A549 (cell line): ENCODE measurements at regions not wholly inside any gene's neighbourhood (a gene's known extent, or its start where the extent isn't known, plus 50 kb on each side); places are given as distances from the start of the nearest gene placed in this dataset.

ENCODE experiments used
- EP300 ChIP-seq, 2 experiments: fragments of >200 bp; sonication (Bioruptor Twin); formaldehyde crosslinking; IDR thresholded peaks; 2 replicates in 1 of 2; 3 replicates in 1 of 2; pipeline ENCODE4 v1.6.1; 2016 to 2017
- HOXA7 ChIP-seq: fragments of 250-450 bp; sonication (Bioruptor Pico); IDR thresholded peaks from 2 replicates; pipeline ENCODE4 v1.5.0; 2020; ENCODE audit warnings: mild to moderate bottlenecking, moderate library complexity
- POLR2A ChIP-seq: IDR thresholded peaks from 2 replicates; pipeline ENCODE4 v1.6.1; 2012; ENCODE audit warnings: mild to moderate bottlenecking, low read length
- TF ChIP-seq, protein P1 (sequence below): fragments of >200 bp; sonication (Bioruptor Twin); formaldehyde crosslinking; IDR thresholded peaks from 3 replicates; pipeline ENCODE4 v1.6.1; 2016
- TF ChIP-seq, protein P2 (sequence below): fragments of >200 bp; sonication (Bioruptor Twin); formaldehyde crosslinking; IDR thresholded peaks from 3 replicates; pipeline ENCODE4 v1.5.1; 2016
- TF ChIP-seq, protein P3 (sequence below): IDR thresholded peaks from 2 replicates; pipeline ENCODE4 v1.6.1; 2012

DNA sequence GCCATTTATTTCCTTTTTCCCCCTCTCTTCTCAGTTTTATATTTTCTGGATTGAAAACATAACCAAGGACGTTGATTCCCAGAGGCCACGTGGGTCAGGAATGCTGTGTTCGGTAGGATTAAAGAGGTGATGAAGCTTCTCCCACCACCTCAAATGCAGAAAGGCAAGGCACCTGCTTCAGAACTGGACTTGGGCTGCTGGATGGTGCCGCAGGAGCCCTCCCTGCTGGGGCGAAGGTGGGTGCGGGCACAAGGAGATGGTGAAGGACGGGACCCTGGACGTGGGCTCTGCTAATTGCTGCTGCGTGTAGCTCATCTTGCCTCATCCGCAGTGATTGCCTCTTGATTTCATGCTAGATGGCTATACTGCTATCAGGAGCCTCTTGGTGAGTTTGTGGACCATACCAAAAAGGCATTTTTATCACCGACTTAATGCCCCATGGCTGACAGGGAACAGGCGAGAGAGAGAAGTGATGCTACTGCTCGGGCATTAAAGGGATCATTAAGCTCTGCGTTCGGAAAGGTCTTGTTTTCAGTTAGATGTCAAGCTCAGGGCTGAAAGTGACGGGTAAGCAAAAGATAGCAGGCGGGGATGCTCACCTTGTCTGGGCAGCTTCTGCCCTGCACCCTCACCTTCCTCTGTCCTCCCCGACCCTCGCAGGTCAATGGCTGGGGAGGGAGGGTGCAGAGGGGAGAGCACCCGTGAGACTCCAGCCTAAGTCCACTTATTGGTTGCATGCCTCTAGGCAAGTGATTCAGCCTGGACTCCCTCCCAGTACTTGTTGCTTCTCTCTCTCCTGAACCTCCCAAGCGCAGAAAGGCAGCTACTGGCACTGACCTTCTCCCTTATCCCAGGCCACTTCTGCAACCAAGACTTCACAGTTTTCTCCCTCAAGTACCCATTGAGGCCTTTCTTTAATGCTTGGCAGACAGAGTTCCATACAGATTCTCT, 71.6 kb upstream of the FSTL4 start:
- TF ChIP-seq POLR2A, result no peak
- no peak for TF ChIP-seq EP300 (IDR thresholded peaks at IDR 0.05)
- TF ChIP-seq, protein P1, sequence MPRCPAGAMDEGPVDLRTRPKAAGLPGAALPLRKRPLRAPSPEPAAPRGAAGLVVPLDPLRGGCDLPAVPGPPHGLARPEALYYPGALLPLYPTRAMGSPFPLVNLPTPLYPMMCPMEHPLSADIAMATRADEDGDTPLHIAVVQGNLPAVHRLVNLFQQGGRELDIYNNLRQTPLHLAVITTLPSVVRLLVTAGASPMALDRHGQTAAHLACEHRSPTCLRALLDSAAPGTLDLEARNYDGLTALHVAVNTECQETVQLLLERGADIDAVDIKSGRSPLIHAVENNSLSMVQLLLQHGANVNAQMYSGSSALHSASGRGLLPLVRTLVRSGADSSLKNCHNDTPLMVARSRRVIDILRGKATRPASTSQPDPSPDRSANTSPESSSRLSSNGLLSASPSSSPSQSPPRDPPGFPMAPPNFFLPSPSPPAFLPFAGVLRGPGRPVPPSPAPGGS, result no peak
- TF ChIP-seq, protein P2, sequence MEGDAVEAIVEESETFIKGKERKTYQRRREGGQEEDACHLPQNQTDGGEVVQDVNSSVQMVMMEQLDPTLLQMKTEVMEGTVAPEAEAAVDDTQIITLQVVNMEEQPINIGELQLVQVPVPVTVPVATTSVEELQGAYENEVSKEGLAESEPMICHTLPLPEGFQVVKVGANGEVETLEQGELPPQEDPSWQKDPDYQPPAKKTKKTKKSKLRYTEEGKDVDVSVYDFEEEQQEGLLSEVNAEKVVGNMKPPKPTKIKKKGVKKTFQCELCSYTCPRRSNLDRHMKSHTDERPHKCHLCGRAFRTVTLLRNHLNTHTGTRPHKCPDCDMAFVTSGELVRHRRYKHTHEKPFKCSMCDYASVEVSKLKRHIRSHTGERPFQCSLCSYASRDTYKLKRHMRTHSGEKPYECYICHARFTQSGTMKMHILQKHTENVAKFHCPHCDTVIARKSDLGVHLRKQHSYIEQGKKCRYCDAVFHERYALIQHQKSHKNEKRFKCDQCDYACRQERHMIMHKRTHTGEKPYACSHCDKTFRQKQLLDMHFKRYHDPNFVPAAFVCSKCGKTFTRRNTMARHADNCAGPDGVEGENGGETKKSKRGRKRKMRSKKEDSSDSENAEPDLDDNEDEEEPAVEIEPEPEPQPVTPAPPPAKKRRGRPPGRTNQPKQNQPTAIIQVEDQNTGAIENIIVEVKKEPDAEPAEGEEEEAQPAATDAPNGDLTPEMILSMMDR, result no peak
- TF ChIP-seq, protein P3, sequence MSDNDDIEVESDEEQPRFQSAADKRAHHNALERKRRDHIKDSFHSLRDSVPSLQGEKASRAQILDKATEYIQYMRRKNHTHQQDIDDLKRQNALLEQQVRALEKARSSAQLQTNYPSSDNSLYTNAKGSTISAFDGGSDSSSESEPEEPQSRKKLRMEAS, result no peak
- no peak for TF ChIP-seq HOXA7 (CRISPR knock-in tag)
